GM12878 (cell line): ENCODE measurements at regions not wholly inside any gene's neighbourhood (a gene's known extent, or its start where the extent isn't known, plus 50 kb on each side); places are given as distances from the start of the nearest gene placed in this dataset.

ENCODE experiments used
- ATAC-seq: fragments of 200-7000 bp; cut with Tn5 transposase; 3 replicates; pipeline ENCODE4 v1.9.1; 2020; ENCODE audit warnings: mild to moderate bottlenecking, moderate library complexity
- BruUV-seq: library from RNA; stranded (reverse); fragments of 400-500 nt; replicated peaks from 2 replicates; lab custom pipeline; 2021; lab: Mats Ljungman, UMichigan
- CTCF ChIA-PET: fragments of 300-600 bp; sonication (Branson Sonifier 250); formaldehyde crosslinking; extraction: SDS; loops from one replicate; lab custom pipeline; 2021; ENCODE audit warnings: inconsistent platforms; lab: Yijun Ruan, JAX
- POLR2A ChIA-PET: fragments of 350-600 bp; formaldehyde crosslinking; extraction: SDS; loops from one replicate; lab custom pipeline; 2021; ENCODE audit warnings: inconsistent platforms; lab: Charles Lee
- RAD21 ChIA-PET: fragments of 300-600 bp; sonication (Branson Sonifier 250); formaldehyde crosslinking; loops from one replicate; lab custom pipeline; 2023; ENCODE audit warnings: antibody characterized with exemption; ENCODE audit not compliant: unreplicated experiment; lab: Charles Lee
- SMC1A ChIA-PET: fragments of 300-600 bp; sonication (Branson Sonifier 250); formaldehyde crosslinking; loops from one replicate; lab custom pipeline; 2023; ENCODE audit not compliant: unreplicated experiment, uncharacterized antibody; lab: Charles Lee
- DNase-seq: peaks from one replicate; pipeline ENCODE4 v3.0.0-alpha.2; 2011; ENCODE audit warnings: low read depth, low spot score
- FAIRE-seq: peaks from 3 replicates; lab custom pipeline; 2011; peaks lifted over from hg19 to GRCh38; lab: Jason Lieb, UNC
- H2AFZ ChIP-seq: 2 replicates; pipeline ENCODE4 v1.6.0; 2011; ENCODE audit warnings: low read depth, low read length, control low read depth; ENCODE audit not compliant: control insufficient read depth
- H3K27ac ChIP-seq: 2 replicates; pipeline ENCODE4 v1.5.1; 2011; ENCODE audit warnings: control low read depth; ENCODE audit not compliant: control insufficient read depth, insufficient read depth
- H3K27me3 ChIP-seq, 2 experiments: replicated peaks in 1 of 2; 2 replicates each; pipeline versions ENCODE4 v1.6.0 to v1.6.1; 2011; ENCODE audit warnings: low read length in 1 of 2; ENCODE audit not compliant: control insufficient read depth in 2 of 2, insufficient read depth in 2 of 2
- H3K36me3 ChIP-seq, 2 experiments: 2 replicates each; pipeline ENCODE4 v1.5.1; 2011; ENCODE audit warnings: low read length in 1 of 2; ENCODE audit not compliant: control insufficient read depth in 2 of 2, insufficient read depth in 2 of 2
- H3K4me1 ChIP-seq: 2 replicates; pipeline ENCODE4 v1.6.1; 2011; ENCODE audit warnings: mild to moderate bottlenecking, low read length, moderate library complexity, mixed read lengths; ENCODE audit not compliant: control insufficient read depth, insufficient read depth
- H3K4me2 ChIP-seq: 2 replicates; pipeline ENCODE4 v1.6.0; 2011; ENCODE audit warnings: control low read depth; ENCODE audit not compliant: control insufficient read depth, insufficient read depth
- H3K4me3 ChIP-seq: fragments of 200-600 bp; sonication (generic); 2 replicates; pipeline ENCODE4 v1.5.1; 2016
- H3K79me2 ChIP-seq: 2 replicates; pipeline ENCODE4 v1.6.0; 2011; ENCODE audit warnings: low read length; ENCODE audit not compliant: control insufficient read depth, insufficient read depth
- H3K9ac ChIP-seq: 2 replicates; pipeline ENCODE4 v1.8.0; 2011; ENCODE audit warnings: low read length, control low read depth, mixed read lengths; ENCODE audit not compliant: control insufficient read depth, insufficient read depth
- H3K9me3 ChIP-seq: replicated peaks from 3 replicates; pipeline ENCODE4 v1.5.1; 2011; ENCODE audit warnings: mild to moderate bottlenecking, low read length; ENCODE audit not compliant: control insufficient read depth, insufficient read depth
- H4K20me1 ChIP-seq: 2 replicates; pipeline ENCODE4 v1.6.0; 2011; ENCODE audit not compliant: control insufficient read depth, insufficient read depth
- ATF3 ChIP-seq: IDR thresholded peaks from 2 replicates; pipeline ENCODE4 v1.6.1; 2011; ENCODE audit warnings: low read depth, mild to moderate bottlenecking, low read length, moderate library complexity, borderline replicate concordance; ENCODE audit errors: extremely low read depth
- CREM ChIP-seq: IDR thresholded peaks from 2 replicates; pipeline ENCODE4 v1.6.1; 2014; ENCODE audit warnings: antibody characterized with exemption, low read depth
- FOXK2 ChIP-seq: fragments of 450-650 bp; IDR thresholded peaks from 2 replicates; pipeline ENCODE4 v1.6.1; 2017; ENCODE audit warnings: mild to moderate bottlenecking, moderate library complexity
- MEF2A ChIP-seq: IDR thresholded peaks from 2 replicates; pipeline ENCODE4 v1.6.1; 2011; ENCODE audit warnings: low read depth, mild to moderate bottlenecking, low read length, moderate library complexity; ENCODE audit not compliant: insufficient read depth
- POLR2AphosphoS5 ChIP-seq: IDR thresholded peaks from 2 replicates; pipeline ENCODE4 v1.6.1; 2011; ENCODE audit warnings: mild to moderate bottlenecking, low read length, inconsistent platforms
- SREBF1 ChIP-seq: IDR thresholded peaks from 2 replicates; pipeline ENCODE4 v1.6.1; 2012; ENCODE audit warnings: mild to moderate bottlenecking, low read length
- SRF ChIP-seq, 2 experiments: IDR thresholded peaks; 2 replicates each; pipeline ENCODE4 v1.6.1; 2011; ENCODE audit warnings: low read depth in 2 of 2, low read length in 2 of 2, mild to moderate bottlenecking in 1 of 2, moderate library complexity in 1 of 2
- TAF1 ChIP-seq: IDR thresholded peaks from 2 replicates; pipeline ENCODE4 v1.6.1; 2011; ENCODE audit warnings: mild to moderate bottlenecking, low read depth, low read length, borderline replicate concordance
- ZNF687 ChIP-seq: fragments of 450-650 bp; IDR thresholded peaks from 2 replicates; pipeline ENCODE4 v1.6.1; 2017; ENCODE audit warnings: mild to moderate bottlenecking, moderate library complexity
- WGBS: methylation state at CpG from one replicate; pipeline ENCODE4 v1.1.6; 2016; ENCODE audit warnings: low lambda C conversion rate; ENCODE audit not compliant: insufficient replicate concordance, insufficient coverage; ENCODE audit errors: missing lambda C conversion rate; 5-methylcytosine and 5-hydroxymethylcytosine counted together
- in situ Hi-C: fragments of 300-500 bp; cut with MboI; formaldehyde crosslinking; loops from 9 replicates; pipeline ENCODE4 v1.14.3; 2018; ENCODE audit warnings: mixed read lengths
- intact Hi-C: fragments of 100-400 bp; cut with micrococcal nuclease; formaldehyde crosslinking; loops from one replicate; pipeline ENCODE4 v1.14.2; 2022; ENCODE audit not compliant: unreplicated experiment

- Histone ChIP-seq H3K36me3 (no peaks in the 10 kb centered on the region), H3K4me1 (no peaks in the 10 kb centered on the region), H3K79me2 (no peaks in the 10 kb centered on the region), H2AFZ (no peak overlapping the region), H3K4me2 (no peak overlapping the region), H3K27ac (no peak overlapping the region), H4K20me1 (no peaks in the 10 kb centered on the region)
- no peak for FAIRE-seq
- SMC1A ChIA-PET, result no interaction called here
- RAD21 ChIA-PET, result no interaction called here
- no peak for ATAC-seq
- in situ Hi-C loops (no loop called here), intact Hi-C loops (no loop called here)
- DNase-seq, result no peak
- no TSS peak for BruUV-seq
- TF ChIP-seq ATF3 (no peak), CREM (no peak), POLR2AphosphoS5 (no peak), MEF2A (no peak), ZNF687 (no peak), SRF (IDR thresholded peaks at IDR 0.05; ENCODE audit: low read depth in 2 of 2, low read length in 2 of 2) (no peak), FOXK2 (no peak), SREBF1 (no peak), TAF1 (no peak)
- TF ChIP-seq, all 136 proteins: peak for 0
- WGBS, result 0% methylated on average over 3 of the region's 3 CpGs
- Histone ChIP-seq H3K27me3 (no peaks in the 10 kb centered on the region), H3K9me3 (no peaks in the 10 kb centered on the region), H3K4me3 (no peak overlapping the region), H3K9ac (no peak overlapping the region)
- CTCF ChIA-PET, result no interaction called here
- POLR2A ChIA-PET, result no interaction called here
Observed at GRCh38 chr12:78441737-78442453, 422.7 kb upstream of the SYT1 start.
